ES-I3 (cell line): ENCODE measurements at regions not wholly inside any gene's neighbourhood (a gene's known extent, or its start where the extent isn't known, plus 50 kb on each side); places are given as distances from the start of the nearest gene placed in this dataset.

Experiments
- H3K36me3 ChIP-seq: 2 replicates; pipeline ENCODE4 v1.6.1; 2013; ENCODE audit warnings: mild to moderate bottlenecking, low read length, control low read depth, moderate library complexity; ENCODE audit not compliant: insufficient read depth
- H3K4me1 ChIP-seq: 2 replicates; pipeline ENCODE4 v1.6.1; 2013; ENCODE audit warnings: mild to moderate bottlenecking, control low read depth, low read length; ENCODE audit not compliant: insufficient read depth
- H3K9ac ChIP-seq: 2 replicates; pipeline ENCODE4 v1.6.1; 2013; ENCODE audit warnings: low read depth, mild to moderate bottlenecking, low read length, moderate library complexity
- H3K9me3 ChIP-seq: 2 replicates; pipeline ENCODE4 v1.6.1; 2013; ENCODE audit warnings: mild to moderate bottlenecking, low read length, moderate library complexity; ENCODE audit not compliant: control insufficient read depth, insufficient read depth

GRCh38 chr3:82707035-82707434 is 945.6 kb upstream of the GBE1 start:
- Histone ChIP-seq H3K36me3 (no peaks in the 10 kb centered on the region), H3K9me3 (no peaks in the 10 kb centered on the region), H3K9ac (no peak overlapping the region), H3K4me1 (no peaks in the 10 kb centered on the region)

- H3K9ac ChIP-seq = no peak overlapping the region
- no peaks in the 10 kb centered on the region for H3K9me3 ChIP-seq
- no peaks in the 10 kb centered on the region for H3K4me1 ChIP-seq
- no peaks in the 10 kb centered on the region for H3K36me3 ChIP-seq
Measured at GRCh38 chr3:82685761-82686160, 924.3 kb upstream of the GBE1 start.

- H3K9me3 ChIP-seq = no peaks in the 10 kb centered on the region; the same call in 1 of the 2 replicates
- no peaks in the 10 kb centered on the region for H3K4me1 ChIP-seq
- no peak overlapping the region for H3K9ac ChIP-seq
- H3K36me3 ChIP-seq = no peaks in the 10 kb centered on the region
Measured at GRCh38 chr3:82676356-82677026, 915.0 kb upstream of the GBE1 start.

GRCh38 chr3:82672966-82673365 is 911.5 kb upstream of the GBE1 start:
- H3K9ac ChIP-seq = no peak overlapping the region
- no peaks in the 10 kb centered on the region for H3K4me1 ChIP-seq
- H3K36me3 ChIP-seq = no peaks in the 10 kb centered on the region
- no peaks in the 10 kb centered on the region; the same call in 1 of the 2 replicates for H3K9me3 ChIP-seq

- Histone ChIP-seq H3K4me1 (no peaks in the 10 kb centered on the region), H3K9me3 (no peaks in the 10 kb centered on the region; the same call in 1 of the 2 replicates), H3K9ac (no peak overlapping the region), H3K36me3 (no peaks in the 10 kb centered on the region)
Measured at GRCh38 chr3:82671466-82671865, 910.0 kb upstream of the GBE1 start.

GRCh38 chr3:82654708-82655107 is 893.3 kb upstream of the GBE1 start:
- Histone ChIP-seq H3K36me3 (no peaks in the 10 kb centered on the region), H3K9me3 (no peaks in the 10 kb centered on the region), H3K9ac (no peak overlapping the region), H3K4me1 (no peaks in the 10 kb centered on the region)

- no peaks in the 10 kb centered on the region for H3K4me1 ChIP-seq
- H3K9me3 ChIP-seq = no peaks in the 10 kb centered on the region
- no peak overlapping the region for H3K9ac ChIP-seq
- H3K36me3 ChIP-seq = no peaks in the 10 kb centered on the region
Measured at GRCh38 chr3:82643948-82644347, 882.5 kb upstream of the GBE1 start.

- no peaks in the 10 kb centered on the region for H3K36me3 ChIP-seq
- no peaks in the 10 kb centered on the region for H3K9me3 ChIP-seq
- no peak overlapping the region for H3K9ac ChIP-seq
- no peaks in the 10 kb centered on the region for H3K4me1 ChIP-seq
Measured at GRCh38 chr3:82641701-82642100, 880.3 kb upstream of the GBE1 start.

GRCh38 chr3:82640254-82640653 is 878.8 kb upstream of the GBE1 start:
- no peak overlapping the region for H3K9ac ChIP-seq
- no peaks in the 10 kb centered on the region for H3K4me1 ChIP-seq
- H3K9me3 ChIP-seq = no peaks in the 10 kb centered on the region
- no peaks in the 10 kb centered on the region for H3K36me3 ChIP-seq

- no peaks in the 10 kb centered on the region for H3K4me1 ChIP-seq
- no peak overlapping the region for H3K9ac ChIP-seq
- no peaks in the 10 kb centered on the region for H3K9me3 ChIP-seq
- H3K36me3 ChIP-seq = no peaks in the 10 kb centered on the region
Measured at GRCh38 chr3:82637574-82637973, 876.1 kb upstream of the GBE1 start.

GRCh38 chr3:82636177-82636576 is 874.7 kb upstream of the GBE1 start:
- Histone ChIP-seq H3K36me3 (no peaks in the 10 kb centered on the region), H3K9ac (no peak overlapping the region), H3K9me3 (no peaks in the 10 kb centered on the region), H3K4me1 (no peaks in the 10 kb centered on the region)

- Histone ChIP-seq H3K9ac (no peak overlapping the region), H3K4me1 (no peaks in the 10 kb centered on the region), H3K36me3 (no peaks in the 10 kb centered on the region), H3K9me3 (no peaks in the 10 kb centered on the region)
Measured at GRCh38 chr3:82633319-82633718, 871.9 kb upstream of the GBE1 start.

GRCh38 chr3:82629937-82630336 is 868.5 kb upstream of the GBE1 start:
- Histone ChIP-seq H3K4me1 (no peaks in the 10 kb centered on the region), H3K9me3 (no peaks in the 10 kb centered on the region), H3K36me3 (no peaks in the 10 kb centered on the region), H3K9ac (no peak overlapping the region)

GRCh38 chr3:82628385-82629014 is 867.1 kb upstream of the GBE1 start:
- Histone ChIP-seq H3K9ac (no peak overlapping the region), H3K4me1 (no peaks in the 10 kb centered on the region), H3K36me3 (no peaks in the 10 kb centered on the region), H3K9me3 (peaks cover 4% of the 10 kb centered on the region; the same call in 1 of the 2 replicates)

GRCh38 chr3:82627733-82628132 is 866.3 kb upstream of the GBE1 start:
- H3K9me3 ChIP-seq = peaks cover 4% of the 10 kb centered on the region; the same call in 1 of the 2 replicates
- H3K4me1 ChIP-seq = no peaks in the 10 kb centered on the region
- H3K36me3 ChIP-seq = no peaks in the 10 kb centered on the region
- no peak overlapping the region for H3K9ac ChIP-seq
